Fibroblast of skin of left quadriceps (primary cell): ENCODE measurements at regions not wholly inside any gene's neighbourhood (a gene's known extent, or its start where the extent isn't known, plus 50 kb on each side); places are given as distances from the start of the nearest gene placed in this dataset.
A peak's percentile ranks its signal among the peaks of the same experiment; 100 is the strongest.
"Not testable (repeated sequence)": the region's sequence is repeated elsewhere in the genome, so short reads cannot be mapped to it uniquely, and the experiment has no call there.

ENCODE experiments used
- DNase-seq, 2 experiments: peaks; one replicate each; pipeline ENCODE4 v3.0.0-alpha.2; 2013; ENCODE audit warnings: low read depth in 2 of 2

DNA sequence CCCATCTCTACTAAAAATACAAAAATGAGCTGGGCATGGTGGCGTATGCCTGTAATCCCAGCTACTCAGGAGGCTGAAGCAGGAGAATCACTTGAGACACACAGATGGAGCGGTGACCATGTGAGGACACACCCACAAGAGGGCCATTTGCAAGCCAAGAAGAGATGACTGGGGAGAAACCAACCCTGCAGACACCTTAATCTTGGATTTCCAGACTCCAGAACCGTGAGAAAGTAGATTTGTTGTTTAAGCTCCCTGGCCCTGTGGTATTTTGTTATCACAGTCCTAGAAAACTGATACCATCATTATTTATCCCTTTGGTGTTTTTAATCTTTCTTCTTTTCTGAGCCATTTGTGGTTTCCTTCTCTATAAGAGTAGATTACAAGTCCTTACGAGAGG, 88.6 kb upstream of the ID2 start:
- no peak for DNase-seq

DNA sequence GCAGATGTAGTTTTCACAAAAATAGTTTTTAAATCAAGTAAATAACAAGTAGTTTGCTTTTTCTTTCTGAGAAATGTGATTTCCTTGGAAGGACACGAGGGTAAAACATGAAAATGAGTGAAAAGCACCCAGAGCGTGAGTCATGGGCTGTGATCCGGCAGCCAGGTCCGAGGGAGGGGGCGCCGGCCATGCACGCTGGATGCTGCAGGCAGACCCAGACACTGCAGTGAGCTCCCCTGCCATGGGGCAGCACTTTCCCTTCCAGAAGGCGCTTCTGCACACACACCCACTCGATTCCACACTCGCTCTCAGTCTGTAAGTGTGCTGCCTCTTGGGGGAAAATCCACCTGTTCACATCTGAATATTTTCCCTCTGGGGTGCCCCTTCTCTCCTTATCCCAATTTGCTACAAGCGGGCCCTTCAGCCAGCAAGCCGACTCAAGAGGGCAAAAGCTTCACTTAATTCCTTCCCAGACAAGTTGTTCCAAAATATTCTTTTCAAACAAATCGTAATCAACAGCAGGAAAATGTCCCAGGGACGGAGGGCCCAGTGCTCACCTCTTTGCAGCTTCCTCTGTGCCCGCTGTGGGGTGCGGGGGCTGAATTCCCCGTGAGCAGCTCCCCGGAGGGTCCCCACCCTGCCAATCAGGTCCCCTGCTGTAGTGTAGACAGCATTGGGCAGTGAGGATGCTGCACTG, 87.0 kb upstream of the ID2 start:
- DNase-seq: no peak

DNA sequence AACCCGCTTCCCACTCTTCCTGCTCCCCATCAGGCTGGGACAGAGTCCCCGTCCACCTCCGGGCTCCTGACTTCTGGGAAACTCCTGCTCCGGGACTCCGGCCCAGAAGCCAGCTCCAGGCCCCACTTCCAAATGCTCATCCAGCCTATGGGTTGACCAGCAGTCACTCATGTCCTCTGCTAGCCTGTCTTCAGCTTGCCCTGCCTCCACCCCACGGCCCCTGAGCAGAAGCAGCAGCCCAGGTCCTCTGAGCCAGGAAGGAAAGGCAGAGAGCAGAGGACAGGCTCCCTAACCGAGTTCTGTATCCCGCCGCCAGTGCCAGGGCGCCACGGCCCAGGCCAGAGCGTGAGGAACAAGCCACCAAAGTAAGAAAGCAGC, 86.4 kb upstream of the ID2 start:
- DNase-seq: no peak

DNA sequence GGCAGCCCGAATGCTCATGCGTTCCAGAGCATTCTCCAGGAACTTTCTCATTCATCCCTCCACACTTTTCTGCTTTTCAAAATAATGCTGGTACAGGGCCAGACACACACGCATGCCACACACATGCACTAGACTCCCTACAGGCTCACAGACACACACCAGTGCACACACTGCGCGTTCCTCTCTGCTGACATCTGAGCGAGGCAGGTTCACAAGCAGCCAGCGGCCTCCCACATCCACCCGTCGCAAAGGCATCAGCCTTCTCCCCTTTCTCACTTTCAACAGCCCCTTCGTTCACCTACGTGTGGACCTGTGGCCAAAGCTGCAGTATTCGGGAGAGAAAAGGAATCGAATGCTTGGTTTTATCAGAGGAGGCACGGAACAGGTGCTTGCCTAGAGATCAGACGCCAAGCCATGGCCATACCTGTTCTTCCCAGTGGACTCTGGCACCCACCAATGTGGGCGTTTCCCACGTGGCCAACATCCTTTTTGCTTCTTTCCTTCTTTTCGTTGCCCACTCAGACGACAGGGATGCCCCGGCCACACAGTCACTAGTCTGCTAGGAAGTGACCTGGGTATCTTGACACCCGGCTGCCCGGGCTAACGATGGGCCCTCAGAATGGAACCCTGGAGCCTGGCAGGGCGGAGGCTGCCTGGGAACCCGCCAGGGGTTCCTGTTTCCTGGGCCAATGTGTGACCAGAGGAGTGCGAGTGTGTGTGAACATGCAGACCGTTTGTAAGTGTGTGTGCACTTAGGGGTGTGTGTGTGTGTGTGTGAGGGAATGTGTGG, 85.8 kb upstream of the ID2 start:
- no peak for DNase-seq

DNA sequence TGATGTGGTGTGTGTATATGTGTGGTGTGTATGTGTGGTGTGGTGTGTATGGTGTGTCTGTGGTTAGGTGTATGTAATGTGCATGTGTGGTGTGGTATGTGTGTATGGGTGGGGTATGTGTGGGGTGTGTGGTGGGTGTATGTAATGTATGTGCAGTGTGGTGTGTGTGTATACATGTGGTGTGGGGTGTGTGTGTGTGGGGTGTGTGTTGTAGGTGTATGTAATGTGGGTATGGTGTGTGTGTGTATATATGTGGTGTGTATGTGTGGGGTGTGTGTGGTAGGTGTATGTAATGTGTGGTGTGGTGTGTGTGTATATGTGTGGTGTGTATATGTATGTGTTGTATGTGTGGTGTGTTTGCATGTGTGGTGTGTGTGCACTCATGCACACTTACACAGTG, 84.8 kb upstream of the ID2 start:
- no peak for DNase-seq

DNA sequence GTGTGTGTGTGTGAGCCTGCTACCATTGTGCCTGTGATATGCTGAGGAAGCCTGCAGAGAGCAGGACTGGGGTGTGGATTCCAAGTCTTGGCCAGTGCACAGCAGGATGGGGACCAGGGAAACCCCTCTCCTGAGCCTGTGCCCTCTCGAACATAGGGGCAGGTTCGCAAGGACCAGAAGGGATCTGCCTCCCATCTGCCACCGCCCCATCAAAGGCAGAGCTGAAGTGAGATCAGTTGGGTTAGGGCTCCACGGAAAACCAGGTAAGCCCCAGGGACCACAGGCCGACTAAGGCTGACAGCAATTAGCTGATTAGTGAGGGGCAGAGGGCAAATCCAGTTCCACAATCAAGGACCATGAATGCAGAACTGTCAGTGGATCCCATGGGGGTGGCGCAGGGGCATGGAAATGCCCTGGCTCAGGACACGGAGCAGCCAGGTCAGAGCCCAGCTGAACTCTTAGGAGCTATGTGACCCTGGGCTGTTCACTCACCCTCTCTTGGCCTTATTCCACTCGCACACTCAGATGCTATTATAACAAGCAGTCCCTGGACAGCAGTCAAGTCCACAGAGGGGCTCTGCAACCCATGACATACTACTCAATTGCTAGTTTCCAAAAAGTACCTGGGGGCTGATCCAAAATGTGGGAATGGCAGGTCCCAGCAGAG, 84.2 kb upstream of the ID2 start:
- no peak for DNase-seq

DNA sequence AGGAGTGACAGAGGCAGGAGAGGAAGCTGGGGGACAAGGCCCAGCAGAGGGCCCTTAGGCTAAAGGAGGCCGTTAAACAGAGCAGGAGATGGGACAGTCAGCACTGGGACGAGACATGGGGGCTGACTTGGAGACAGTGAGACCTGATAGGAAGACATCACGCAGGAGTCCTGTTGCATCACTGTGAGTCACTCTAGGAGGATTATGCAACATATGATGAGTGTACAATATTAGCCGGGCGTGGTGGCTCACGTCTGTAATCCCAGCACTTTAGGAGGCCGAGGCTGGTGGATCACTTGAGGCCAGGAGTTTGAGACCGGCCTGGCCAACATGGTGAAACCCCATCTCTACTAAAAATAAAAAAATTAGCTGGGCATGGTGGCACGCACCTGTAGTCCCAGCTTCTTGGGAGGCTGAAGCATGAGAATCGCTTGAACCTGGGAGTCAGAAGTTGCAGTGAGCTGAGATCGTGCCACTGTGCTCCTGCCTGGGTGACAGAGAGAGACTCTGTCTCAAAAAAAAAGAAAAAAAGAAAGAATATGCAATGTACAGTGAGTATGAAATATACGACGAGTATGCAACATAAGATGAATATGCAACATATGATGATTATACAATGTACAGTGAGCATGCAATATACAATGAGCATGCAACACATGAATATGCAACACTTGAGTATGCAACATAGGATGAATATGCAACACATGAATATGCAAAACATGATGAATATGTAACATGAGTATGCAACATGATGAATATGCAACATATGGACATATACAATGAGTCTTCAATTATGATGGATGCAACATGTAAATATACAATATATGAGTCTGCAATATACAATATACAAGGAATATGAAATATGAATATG, 83.3 kb upstream of the ID2 start:
- peak; percentile 88 to 90 for DNase-seq

DNA sequence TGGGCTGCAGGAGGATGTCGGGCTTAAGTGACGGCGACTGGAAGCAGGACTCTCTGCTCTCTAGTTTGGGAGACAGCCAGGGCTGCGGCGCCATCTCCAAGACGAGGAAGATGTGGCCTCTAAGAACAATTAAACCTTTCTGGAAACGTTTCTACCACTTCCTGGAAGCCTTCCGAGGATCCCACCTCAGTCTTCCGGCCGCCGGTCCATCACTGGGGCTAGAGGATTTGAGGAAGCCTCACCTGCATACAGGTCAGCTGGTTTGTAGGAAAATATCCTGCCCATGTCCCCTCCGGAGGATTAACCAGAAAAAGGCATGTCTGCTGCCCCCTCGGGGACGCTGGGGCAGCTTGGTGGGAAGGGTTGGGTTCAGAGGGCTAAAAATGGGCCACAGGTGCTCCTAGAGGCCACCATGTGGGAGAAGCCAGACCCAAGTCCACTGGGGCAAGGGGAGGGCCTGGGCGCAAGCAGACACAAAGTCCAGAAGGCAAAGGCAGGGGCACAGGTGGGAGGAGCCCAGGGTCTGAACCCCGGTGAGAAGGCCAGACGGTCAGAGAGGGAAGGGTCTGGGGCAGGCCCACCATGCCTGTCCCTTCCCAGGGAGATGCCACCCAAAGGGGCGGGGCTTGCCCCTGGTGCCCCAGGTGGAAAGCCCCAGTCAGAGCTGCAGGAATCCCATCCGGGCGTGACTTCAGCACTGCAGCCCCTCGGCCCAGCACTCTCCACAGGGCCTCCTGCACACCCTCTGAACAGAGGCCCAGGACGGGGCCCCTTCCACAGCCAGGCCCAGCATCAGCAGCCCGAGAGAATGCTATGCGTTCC, 82.2 kb upstream of the ID2 start:
- DNase-seq: no peak

DNA sequence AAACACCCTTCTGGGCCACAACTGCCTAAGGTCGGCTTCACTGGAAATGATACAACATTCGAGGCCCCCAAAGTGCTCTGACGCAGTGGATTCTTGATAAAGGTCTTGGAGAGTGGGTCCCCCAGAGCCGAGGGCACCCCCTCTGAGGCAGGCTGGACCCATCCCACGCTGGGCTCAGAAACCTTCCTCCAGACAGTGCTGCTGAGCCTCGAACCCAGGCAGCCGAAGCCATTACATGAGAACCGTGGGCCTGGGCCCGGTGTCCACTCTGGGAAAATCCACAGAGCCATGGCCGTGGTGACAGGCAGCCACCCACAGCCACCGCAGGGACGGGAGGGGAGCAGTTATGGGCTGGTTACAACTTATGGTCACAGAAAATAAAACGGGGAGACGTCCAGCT, 81.4 kb upstream of the ID2 start:
- no peak for DNase-seq

DNA sequence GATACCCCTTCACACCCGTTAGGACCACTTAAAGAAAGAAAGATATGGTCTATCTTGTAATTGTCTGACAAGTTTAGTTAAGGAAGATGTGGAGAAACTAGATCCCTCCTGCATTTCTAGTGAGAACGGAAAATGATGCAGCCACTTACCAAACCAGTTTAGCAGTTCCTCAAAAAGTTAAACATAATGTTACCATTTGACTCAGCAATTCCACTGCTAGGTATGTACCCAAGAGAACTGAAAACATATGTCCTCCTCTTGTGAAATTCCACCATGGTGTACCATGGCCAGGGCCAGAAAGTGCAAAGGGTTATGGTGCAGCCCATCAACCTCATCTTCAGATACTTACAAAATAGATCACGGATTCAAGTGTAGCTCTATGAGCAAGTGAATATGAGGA, 79.0 kb upstream of the ID2 start:
- no peak for DNase-seq

DNA sequence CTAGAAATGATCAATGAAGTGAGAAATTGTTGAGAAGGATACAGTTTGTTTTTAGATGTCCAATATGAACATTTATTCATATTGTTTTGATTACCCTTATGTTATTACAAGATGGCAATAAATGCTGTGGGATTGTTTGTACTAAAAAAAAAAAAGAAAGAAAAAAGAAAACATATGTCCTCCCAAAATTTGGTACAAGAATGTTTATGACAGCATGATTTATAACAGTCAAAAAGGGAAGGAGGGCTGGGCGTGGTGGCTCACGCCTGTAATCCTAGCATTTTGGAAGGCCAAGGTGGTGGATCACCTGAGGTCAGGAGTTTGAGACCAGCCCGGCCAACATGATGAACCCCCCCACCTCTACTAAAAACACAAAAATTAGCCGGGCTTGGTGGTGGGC, 78.5 kb upstream of the ID2 start:
- not testable (repeated sequence) for DNase-seq

DNA sequence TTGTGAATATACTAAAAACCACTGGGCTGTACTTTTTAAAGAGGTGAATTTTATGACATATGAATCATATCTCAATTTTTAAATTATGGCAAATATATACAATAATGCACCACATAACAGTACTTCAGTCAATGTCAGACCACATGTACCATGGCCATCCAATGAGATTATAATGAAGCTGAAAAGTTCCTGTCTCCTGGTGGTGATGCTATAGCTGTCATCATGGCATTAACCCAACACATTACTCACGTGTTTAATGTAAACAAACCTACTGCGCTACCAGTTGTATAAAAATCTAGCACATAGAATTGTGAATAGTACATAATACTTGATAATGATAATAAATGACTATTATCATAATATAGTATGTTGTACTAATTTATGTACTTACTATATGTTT, 77.6 kb upstream of the ID2 start:
- DNase-seq: no peak

DNA sequence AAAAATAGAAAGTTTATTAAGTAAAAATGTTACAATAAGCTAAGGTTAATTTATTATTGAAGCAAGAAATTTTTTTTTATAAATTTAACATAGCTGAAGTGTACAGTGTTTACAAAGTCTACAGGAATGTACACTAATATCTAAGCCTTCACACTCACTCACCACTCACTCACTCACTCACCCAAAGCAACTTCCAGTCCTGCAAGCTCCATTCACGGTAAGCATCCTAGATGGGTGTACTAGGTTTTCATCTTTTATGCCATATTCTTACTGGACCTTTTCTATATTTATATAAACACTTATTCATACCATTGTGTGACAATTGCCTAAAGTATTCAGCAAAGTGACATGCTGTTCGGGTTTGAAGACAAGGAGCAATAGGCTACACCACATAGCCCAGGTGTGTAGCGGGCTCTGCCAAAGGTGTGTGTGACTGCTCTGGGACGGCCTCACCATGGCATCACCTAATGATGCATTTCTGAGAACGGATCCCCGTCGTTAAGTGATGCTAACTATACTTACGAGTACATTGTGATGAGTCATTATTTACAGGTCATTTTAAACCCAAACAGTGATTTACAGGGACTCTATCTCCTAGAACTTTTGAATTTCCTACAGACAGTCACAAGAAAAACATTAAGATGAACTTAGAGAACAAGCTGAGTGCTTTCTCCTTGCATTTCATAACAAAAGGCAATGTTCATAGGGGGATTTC, 76.3 kb upstream of the ID2 start:
- DNase-seq: no peak

DNA sequence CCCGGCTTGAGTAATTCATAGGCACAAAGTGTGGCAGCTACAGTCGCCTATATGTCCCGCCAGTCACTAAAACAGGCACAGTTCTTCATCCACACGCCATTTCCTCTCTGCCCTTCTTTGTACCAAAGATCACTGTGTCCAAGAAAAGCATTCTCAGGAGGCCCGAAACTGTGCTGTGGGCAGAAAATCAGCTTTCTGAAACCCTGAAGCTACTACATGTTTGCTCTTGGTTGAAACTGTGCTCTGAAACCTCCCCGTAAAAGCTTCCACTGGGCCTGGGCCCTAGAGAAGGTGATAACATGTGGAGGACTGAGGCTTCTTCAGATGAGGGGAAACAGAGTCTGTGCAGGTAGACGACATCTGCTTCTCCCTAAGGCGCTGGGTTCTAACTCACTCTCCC, 75.6 kb upstream of the ID2 start:
- DNase-seq: no peak

DNA sequence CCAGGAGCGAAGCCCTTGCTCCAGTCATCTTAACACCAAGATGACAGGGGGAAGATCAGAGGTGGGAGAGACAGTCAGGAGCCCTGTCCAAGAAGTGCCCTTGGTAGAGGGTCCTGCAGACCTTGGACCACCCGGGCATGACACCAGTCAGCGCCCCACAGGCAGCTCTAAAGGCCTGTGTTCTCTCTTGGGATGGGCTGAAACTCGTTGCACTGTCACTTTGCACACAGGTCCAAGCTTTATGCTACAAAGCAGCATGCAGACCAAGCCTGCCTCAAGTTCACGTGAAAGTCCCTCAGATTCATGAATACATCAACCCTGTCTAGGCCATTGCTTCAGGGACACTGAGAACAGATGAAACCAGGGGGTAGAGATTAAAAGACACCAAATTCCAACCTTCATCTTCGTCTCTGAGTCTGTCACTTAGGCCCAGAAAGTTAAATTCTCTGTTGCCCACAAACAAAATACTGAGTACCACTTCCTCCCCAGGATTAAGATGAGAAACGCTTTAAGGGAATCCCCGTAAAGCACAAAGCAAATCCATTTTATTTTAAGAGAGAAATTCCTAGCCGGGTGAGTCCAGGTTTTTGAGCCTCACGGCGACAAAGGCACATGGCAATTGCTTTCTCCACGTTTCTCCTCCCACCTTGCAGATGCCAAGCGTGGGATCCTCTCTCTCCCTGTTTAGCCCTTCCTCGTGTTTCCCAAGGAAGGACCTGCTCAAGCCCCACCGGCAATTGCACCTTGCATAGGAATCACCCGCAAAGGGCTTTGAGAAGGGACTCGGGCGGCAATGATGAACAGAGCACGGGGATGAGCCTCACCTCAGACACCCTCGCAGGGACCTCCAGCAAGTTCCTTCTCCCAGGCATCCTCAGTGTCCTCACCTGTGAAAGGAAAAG, 75.0 kb upstream of the ID2 start:
- DNase-seq: no peak

DNA sequence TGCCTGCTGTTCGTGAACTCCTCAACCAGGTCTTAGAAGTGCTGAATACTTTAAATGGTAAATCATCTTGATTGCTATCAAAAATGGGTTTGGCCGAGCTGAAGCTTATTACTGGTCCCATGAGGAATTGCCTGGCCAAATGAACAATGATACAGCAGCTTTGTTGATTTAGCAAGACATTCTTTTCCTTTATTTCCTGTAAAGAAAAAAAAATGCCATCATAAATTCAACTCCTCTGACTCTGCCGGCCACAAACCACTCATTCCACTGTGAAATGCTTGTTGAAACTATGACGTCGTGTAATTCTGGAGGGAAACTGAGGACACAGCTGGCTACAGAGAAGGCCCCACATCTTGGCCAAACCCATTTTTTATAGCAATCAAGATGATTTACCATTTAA, 74.2 kb upstream of the ID2 start:
- DNase-seq: peak; percentile 62 to 71

DNA sequence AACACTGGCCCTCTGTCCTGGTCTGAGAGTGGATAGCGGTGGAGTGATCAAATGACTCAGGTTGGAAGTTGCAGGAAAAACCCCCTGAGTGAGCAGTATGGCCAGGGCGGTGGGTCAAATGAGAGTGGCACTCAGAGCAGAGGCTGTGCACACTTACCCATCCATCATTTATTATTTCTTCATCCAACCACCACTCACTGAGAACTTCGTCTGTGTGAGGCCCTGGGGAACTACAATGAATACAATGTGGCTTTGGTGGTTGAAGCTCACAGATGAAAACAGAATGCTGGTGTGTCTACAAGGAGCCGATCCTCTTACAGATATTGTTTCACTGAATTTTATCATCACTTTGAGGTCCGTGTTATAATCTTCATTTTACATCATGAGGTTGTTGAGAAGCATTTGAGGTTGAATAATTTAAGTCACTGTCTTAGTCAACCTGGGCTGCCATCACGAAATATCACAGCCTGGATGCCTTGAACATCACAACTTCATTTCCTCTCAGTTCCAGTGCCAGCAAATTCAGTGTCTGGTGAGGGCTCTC, 73.4 kb upstream of the ID2 start:
- DNase-seq: peak; percentile 57 to 59

DNA sequence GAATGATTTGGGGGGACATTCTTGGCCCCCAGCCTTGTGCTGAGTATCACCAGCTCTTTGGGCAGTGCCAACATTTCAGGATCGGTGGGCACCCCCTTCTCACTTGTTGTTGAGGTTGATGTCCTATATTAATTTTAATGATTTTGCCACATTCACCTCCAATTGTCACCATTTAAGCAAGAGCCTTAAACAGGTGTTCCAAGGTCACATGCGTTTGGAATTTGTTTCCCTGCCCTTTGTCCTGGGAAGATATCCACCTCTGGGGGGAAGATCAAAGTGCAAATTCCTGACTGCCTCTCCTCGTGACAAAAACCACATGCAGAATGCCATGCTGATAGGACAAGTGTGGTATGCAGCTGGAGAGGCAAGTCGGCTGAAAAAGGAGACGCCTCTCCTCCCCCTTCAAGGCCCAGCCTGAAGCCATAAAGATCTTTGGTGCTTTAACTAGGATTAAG, 72.5 kb upstream of the ID2 start:
- DNase-seq: no peak

DNA sequence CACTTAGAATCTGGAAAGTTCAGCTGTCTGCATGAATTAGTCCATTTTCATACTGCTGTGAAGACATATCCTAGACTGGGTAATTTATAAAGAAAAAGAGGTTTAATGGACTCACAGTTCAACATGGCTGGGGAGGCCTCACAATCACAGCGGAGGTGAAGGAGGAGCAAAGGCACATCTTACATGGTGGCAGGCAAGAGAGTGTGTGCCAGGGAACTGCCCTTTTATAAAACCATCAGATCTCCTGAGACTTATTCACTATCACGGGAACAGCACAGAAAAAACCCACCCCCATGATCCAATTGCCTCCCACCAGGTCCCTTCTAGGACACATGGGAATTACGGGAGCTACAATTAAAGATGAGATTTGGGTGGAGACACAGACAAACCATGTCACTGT, 71.1 kb upstream of the ID2 start:
- not testable (repeated sequence) for DNase-seq
